H1 (cell line): ENCODE measurements at regions not wholly inside any gene's neighbourhood (a gene's known extent, or its start where the extent isn't known, plus 50 kb on each side); places are given as distances from the start of the nearest gene placed in this dataset.

Experiments used
- CTCF ChIA-PET: fragments of 300-600 bp; sonication (Branson Sonifier 250); formaldehyde crosslinking; loops from one replicate; lab custom pipeline; 2021; ENCODE audit not compliant: partially characterized antibody; lab: Charles Lee
- POLR2A ChIA-PET: fragments of 300-600 bp; sonication (Branson Sonifier 250); formaldehyde crosslinking; loops from one replicate; lab custom pipeline; 2021; ENCODE audit warnings: inconsistent platforms; ENCODE audit not compliant: partially characterized antibody; lab: Charles Lee
- DNase-seq, 2 experiments: peaks; one replicate each; pipeline versions ENCODE4 v3.0.0 to v3.0.0-alpha.2; 2010 to 2022; ENCODE audit warnings: low spot score in 2 of 2, low read depth in 1 of 2, mixed read lengths in 1 of 2
- FAIRE-seq: peaks from 2 replicates; lab custom pipeline; 2011; peaks lifted over from hg19 to GRCh38; lab: Jason Lieb, UNC
- H2AFZ ChIP-seq: 2 replicates; pipeline ENCODE4 v1.8.1; 2012; ENCODE audit warnings: low read length, inconsistent platforms
- H2AK5ac ChIP-seq: 2 replicates; pipeline ENCODE4 v1.6.1; 2013; ENCODE audit warnings: low read depth, low read length
- H2BK120ac ChIP-seq: replicated peaks from 2 replicates; pipeline ENCODE3; 2013; ENCODE audit warnings: low read depth, low read length, inconsistent platforms
- H2BK12ac ChIP-seq: 2 replicates; pipeline ENCODE4 v1.6.1; 2013; ENCODE audit warnings: low read depth, low read length
- H2BK15ac ChIP-seq: 2 replicates; pipeline ENCODE4 v1.6.1; 2013; ENCODE audit warnings: low read length
- H2BK20ac ChIP-seq: 2 replicates; pipeline ENCODE4 v1.6.1; 2013; ENCODE audit warnings: low read length
- H2BK5ac ChIP-seq: 2 replicates; pipeline ENCODE4 v1.6.1; 2013; ENCODE audit warnings: low read depth, low read length
- H3K14ac ChIP-seq: 2 replicates; pipeline ENCODE4 v1.6.1; 2013; ENCODE audit warnings: inconsistent platforms; ENCODE audit not compliant: insufficient read length
- H3K18ac ChIP-seq: 2 replicates; pipeline ENCODE4 v1.6.1; 2013; ENCODE audit warnings: low read length; ENCODE audit errors: extremely low read depth
- H3K23ac ChIP-seq: 2 replicates; pipeline ENCODE4 v1.6.1; 2013; ENCODE audit warnings: inconsistent platforms; ENCODE audit not compliant: insufficient read length
- H3K23me2 ChIP-seq: 2 replicates; pipeline ENCODE4 v1.6.1; 2013; ENCODE audit warnings: low read depth, low read length
- H3K27ac ChIP-seq: 2 replicates; pipeline ENCODE4 v1.6.1; 2011; ENCODE audit warnings: low read depth, low read length, inconsistent platforms
- H3K27me3 ChIP-seq, 4 experiments: replicated peaks in 1 of 4; 1 replicate in 1 of 4; 2 replicates in 3 of 4; pipeline versions ENCODE4 v1.6.1 to v1.8.1; 2011 to 2013; ENCODE audit warnings: low read length in 3 of 4, mild to moderate bottlenecking in 3 of 4, inconsistent platforms in 2 of 4, mixed read lengths in 2 of 4, moderate library complexity in 1 of 4; ENCODE audit not compliant: control insufficient read depth in 3 of 4, insufficient read depth in 3 of 4; ENCODE audit errors: extremely low read depth in 1 of 4
- H3K36me3 ChIP-seq, 4 experiments: 2 replicates each; pipeline versions ENCODE4 v1.6.1 to v1.8.1; 2011 to 2013; ENCODE audit warnings: mild to moderate bottlenecking in 4 of 4, low read length in 3 of 4, moderate library complexity in 2 of 4, control low read depth in 1 of 4, inconsistent platforms in 1 of 4; ENCODE audit not compliant: insufficient read depth in 4 of 4, control insufficient read depth in 2 of 4
- H3K4ac ChIP-seq: replicated peaks from 2 replicates; pipeline ENCODE3; 2013; ENCODE audit warnings: low read length, low read depth, mixed read lengths, inconsistent platforms; ENCODE audit not compliant: insufficient read length
- H3K4me1 ChIP-seq, 4 experiments: replicated peaks in 1 of 4; 1 replicate in 1 of 4; 2 replicates in 3 of 4; pipeline versions ENCODE4 v1.6.1 to v1.8.1; 2011 to 2013; ENCODE audit warnings: low read length in 3 of 4, inconsistent platforms in 2 of 4, mixed read lengths in 1 of 4; ENCODE audit not compliant: insufficient read depth in 4 of 4, control insufficient read depth in 3 of 4
- H3K4me2 ChIP-seq, 2 experiments: 2 replicates each; pipeline versions ENCODE4 v1.6.1 to v1.8.1; 2011 to 2013; ENCODE audit warnings: low read depth in 2 of 2, low read length in 2 of 2, control low read depth in 1 of 2, inconsistent platforms in 1 of 2, mild to moderate bottlenecking in 1 of 2; ENCODE audit not compliant: insufficient read depth in 1 of 2
- H3K4me3 ChIP-seq, 4 experiments: fragments of 200-600, 300-600 bp in 1 of 4; sonication (generic), shearing (Covaris generic), sonication (Bioruptor Twin) in 1 of 4; 2 replicates each; pipeline versions ENCODE4 v1.5.1 to v1.8.1; 2011 to 2016; ENCODE audit warnings: low read length in 4 of 4, low read depth in 3 of 4, control low read depth in 2 of 4, inconsistent platforms in 2 of 4, mild to moderate bottlenecking in 2 of 4, mixed read lengths in 1 of 4, moderate library complexity in 1 of 4; ENCODE audit not compliant: insufficient read depth in 2 of 4; ENCODE audit errors: extremely low read depth in 1 of 4
- H3K56ac ChIP-seq: replicated peaks from 2 replicates; pipeline ENCODE3; 2013; ENCODE audit warnings: low read depth, mild to moderate bottlenecking, mixed read lengths, low read length, inconsistent platforms; ENCODE audit not compliant: insufficient read length
- H3K79me1 ChIP-seq: 2 replicates; pipeline ENCODE4 v1.6.1; 2013; ENCODE audit warnings: low read depth, low read length, control low read depth
- H3K79me2 ChIP-seq, 2 experiments: 2 replicates each; pipeline versions ENCODE4 v1.6.1 to v1.8.1; 2012 to 2013; ENCODE audit warnings: low read length in 2 of 2, mild to moderate bottlenecking in 2 of 2, inconsistent platforms in 1 of 2; ENCODE audit not compliant: insufficient read depth in 2 of 2, control insufficient read depth in 1 of 2
- H3K9ac ChIP-seq, 4 experiments: replicated peaks in 1 of 4; 1 replicate in 1 of 4; 2 replicates in 3 of 4; pipeline versions ENCODE4 v1.6.1 to v1.8.1; 2011 to 2013; ENCODE audit warnings: low read depth in 3 of 4, low read length in 3 of 4, control low read depth in 2 of 4, mild to moderate bottlenecking in 2 of 4, moderate library complexity in 2 of 4, inconsistent platforms in 1 of 4; ENCODE audit errors: extremely low read depth in 1 of 4
- H3K9me3 ChIP-seq, 2 experiments: 2 replicates each; pipeline versions ENCODE4 v1.6.1 to v1.8.1; 2012 to 2013; ENCODE audit warnings: mild to moderate bottlenecking in 2 of 2, moderate library complexity in 2 of 2, control low read depth in 1 of 2, inconsistent platforms in 1 of 2, low read depth in 1 of 2, low read length in 1 of 2, mixed read lengths in 1 of 2; ENCODE audit not compliant: insufficient read depth in 2 of 2
- H4K20me1 ChIP-seq, 2 experiments: replicated peaks in 1 of 2; 2 replicates each; pipeline versions ENCODE3 to v1.8.1; 2011 to 2013; ENCODE audit warnings: inconsistent platforms in 2 of 2, low read length in 2 of 2, mild to moderate bottlenecking in 1 of 2; ENCODE audit not compliant: insufficient read depth in 2 of 2, control insufficient read depth in 1 of 2
- H4K5ac ChIP-seq: 2 replicates; pipeline ENCODE4 v1.6.1; 2013; ENCODE audit warnings: low read length, low read depth, mixed read lengths, inconsistent platforms; ENCODE audit not compliant: insufficient read length
- H4K8ac ChIP-seq: 2 replicates; pipeline ENCODE4 v1.8.0; 2013; ENCODE audit warnings: mild to moderate bottlenecking, moderate library complexity, low read length, inconsistent platforms; ENCODE audit not compliant: insufficient read depth; ENCODE audit errors: extremely low read depth
- H4K91ac ChIP-seq: replicated peaks from 2 replicates; pipeline ENCODE3; 2013; ENCODE audit warnings: low read length, mixed read lengths, inconsistent platforms; ENCODE audit not compliant: insufficient read length
- CREB1 ChIP-seq: IDR thresholded peaks from 2 replicates; pipeline ENCODE4 v1.6.1; 2012; ENCODE audit warnings: inconsistent platforms
- EGR1 ChIP-seq: IDR thresholded peaks from 2 replicates; pipeline ENCODE4 v1.6.1; 2011; ENCODE audit warnings: low read depth, low read length, borderline replicate concordance
- JUN ChIP-seq: IDR thresholded peaks from 2 replicates; pipeline ENCODE4 v1.6.1; 2011; ENCODE audit warnings: low read depth, mild to moderate bottlenecking, improper control_type of control experiment, low read length
- MAX ChIP-seq: IDR thresholded peaks from 2 replicates; pipeline ENCODE4 v1.6.1; 2012; ENCODE audit warnings: inconsistent platforms
- RNF2 ChIP-seq: fragments of 200-900, 300-1000 bp; sonication (generic); IDR thresholded peaks from 2 replicates; pipeline ENCODE4 v1.7.1; 2016; ENCODE audit warnings: borderline replicate concordance, low read depth, mild to moderate bottlenecking, antibody characterized with exemption, low read length; ENCODE audit not compliant: poor library complexity, severe bottlenecking; ENCODE audit errors: missing control alignments
- SIN3A ChIP-seq, 2 experiments: IDR thresholded peaks in 1 of 2; conservative IDR thresholded peaks in 1 of 2; 2 replicates each; pipeline ENCODE4 v1.6.1; 2011 to 2012; ENCODE audit warnings: low read length in 2 of 2, improper control_type of control experiment in 1 of 2, low read depth in 1 of 2, mild to moderate bottlenecking in 1 of 2
- SP1 ChIP-seq: IDR thresholded peaks from 2 replicates; pipeline ENCODE4 v1.6.1; 2011; ENCODE audit warnings: low read depth, low read length
- SRF ChIP-seq: IDR thresholded peaks from 2 replicates; pipeline ENCODE4 v1.6.1; 2011; ENCODE audit warnings: mild to moderate bottlenecking, low read depth, low read length, moderate library complexity
- WGBS, 2 experiments: shearing (Covaris generic) in 1 of 2; methylation state at CpG; one replicate each; pipeline versions ENCODE4 v1.1.6 to v1.1.7; 2013 to 2015; ENCODE audit warnings: low lambda C conversion rate in 2 of 2, mixed read lengths in 2 of 2, inconsistent platforms in 1 of 2, low coverage in 1 of 2, missing lambda C conversion rate in 1 of 2; ENCODE audit not compliant: insufficient replicate concordance in 2 of 2, insufficient coverage in 1 of 2, insufficient read length in 1 of 2; ENCODE audit errors: extremely low coverage in 1 of 2, missing lambda C conversion rate in 1 of 2; 5-methylcytosine and 5-hydroxymethylcytosine counted together

GRCh38 chr10:3559527-3559926, 225.5 kb downstream of the KLF6 start:
- H3K14ac ChIP-seq: no peak overlapping the region
- H4K20me1 ChIP-seq: no peaks in the 10 kb centered on the region
- H3K4me1 ChIP-seq: no peaks in the 10 kb centered on the region
- H4K5ac ChIP-seq: no peak overlapping the region
- H3K79me2 ChIP-seq: no peaks in the 10 kb centered on the region
- POLR2A ChIA-PET: no interaction called here
- H2BK12ac ChIP-seq: no peak overlapping the region
- no peak for DNase-seq
- no peak overlapping the region for H3K56ac ChIP-seq
- H2BK120ac ChIP-seq: no peak overlapping the region
- WGBS, 2 experiments: 89% methylated on average over 3 of the region's 3 CpGs; no CpG with 5 or more reads in 1 of the 2 experiments
- no peak overlapping the region for H3K4me2 ChIP-seq
- H2BK20ac ChIP-seq: no peak overlapping the region
- no peak overlapping the region for H3K9ac ChIP-seq
- CTCF ChIA-PET: no interaction called here
- H3K36me3 ChIP-seq: no peaks in the 10 kb centered on the region
- no peak overlapping the region for H2AK5ac ChIP-seq
- H3K27ac ChIP-seq: no peak overlapping the region
- H4K8ac ChIP-seq: no peak overlapping the region
- no peaks in the 10 kb centered on the region for H3K9me3 ChIP-seq
- H3K4ac ChIP-seq: no peak overlapping the region
- H2BK5ac ChIP-seq: no peak overlapping the region
- no peaks in the 10 kb centered on the region for H3K79me1 ChIP-seq
- H2BK15ac ChIP-seq: no peak overlapping the region
- no peaks in the 10 kb centered on the region for H3K27me3 ChIP-seq
- no peak for TF ChIP-seq JUN
- no peak for TF ChIP-seq SRF
- no peak for TF ChIP-seq SP1
- TF ChIP-seq EGR1: no peak
- TF ChIP-seq MAX: no peak
- no peak for TF ChIP-seq CREB1
- no peak for TF ChIP-seq RNF2
- TF ChIP-seq SIN3A (conservative IDR thresholded peaks at IDR 0.05 in 1 of 2, IDR thresholded peaks at IDR 0.05 in 1 of 2; ENCODE audit: low read depth in 1 of 2, low read length in 2 of 2): no peak
- no peak overlapping the region for H2AFZ ChIP-seq
- H3K4me3 ChIP-seq: no peak overlapping the region
- no peak overlapping the region for H3K23ac ChIP-seq
- H4K91ac ChIP-seq: no peak overlapping the region
- no peak overlapping the region for H3K18ac ChIP-seq
- FAIRE-seq: no peak
- no peaks in the 10 kb centered on the region for H3K23me2 ChIP-seq
